ENCODE measurements at regions not wholly inside any gene's neighbourhood (a gene's known extent, or its start where the extent isn't known, plus 50 kb on each side); places are given as distances from the start of the nearest gene placed in this dataset.

GRCh38 chr3:10632741-10633140, 127.4 kb upstream of the ATP2B2 start:
- Mint-ChIP-seq H3K27ac (no peak overlapping the region), H3K9me3 (peaks cover 8% of the 10 kb centered on the region)

GRCh38 chr3:10635446-10636076, 130.2 kb upstream of the ATP2B2 start:
- Mint-ChIP-seq H3K9me3 (peaks cover 12% of the 10 kb centered on the region), H3K4me1 (no peaks in the 10 kb centered on the region), H3K36me3 (no peaks in the 10 kb centered on the region), H3K27me3 (ENCODE audit: insufficient read depth, low read depth) (peaks cover 13% of the 10 kb centered on the region), H3K27ac (no peak overlapping the region), H3K4me3 (no peak overlapping the region)
- Histone ChIP-seq H3K4me1 (no peaks in the 10 kb centered on the region), H3K4me3 (no peak overlapping the region), H3K79me2 (ENCODE audit: low read depth) (no peaks in the 10 kb centered on the region), H2AFZ (replicated peaks) (no peak overlapping the region), H3K4me2 (no peak overlapping the region), H3K27ac (no peak overlapping the region), H3K27me3 (no peaks in the 10 kb centered on the region), H3K9me3 (ENCODE audit: low read depth) (peaks cover 6% of the 10 kb centered on the region), H3K9ac (no peak overlapping the region), H3K36me3 (no peaks in the 10 kb centered on the region), H4K20me1 (ENCODE audit: low read depth) (no peaks in the 10 kb centered on the region), H3F3A (ENCODE audit: low read depth) (no peaks in the 10 kb centered on the region)
- TF ChIP-seq CTCF (IDR thresholded peaks at IDR 0.05), result no peak
- no peak for TF ChIP-seq EZH2phosphoT487 (IDR thresholded peaks at IDR 0.05)
- no peak for TF ChIP-seq EZH2 (IDR thresholded peaks at IDR 0.05)
- DNase-seq (ENCODE audit: low spot score), result no peak

More at GRCh38 chr3:10632741-10633140, 127.4 kb upstream of the ATP2B2 start:
- no peak overlapping the region for H3K4me3 Mint-ChIP-seq
- Histone ChIP-seq H3K4me1 (peaks cover 7% of the 10 kb centered on the region), H3K4me2 (no peak overlapping the region), H4K20me1 (ENCODE audit: low read depth) (no peaks in the 10 kb centered on the region), H3K27ac (no peak overlapping the region), H3K9ac (no peak overlapping the region), H3K79me2 (ENCODE audit: low read depth) (no peaks in the 10 kb centered on the region), H2AFZ (replicated peaks) (no peak overlapping the region), H3F3A (ENCODE audit: low read depth) (no peaks in the 10 kb centered on the region), H3K27me3 (no peaks in the 10 kb centered on the region), H3K36me3 (no peaks in the 10 kb centered on the region), H3K9me3 (ENCODE audit: low read depth) (no peaks in the 10 kb centered on the region), H3K4me3 (no peak overlapping the region)
- DNase-seq (ENCODE audit: low spot score), result no peak
- peaks cover 3% of the 10 kb centered on the region for H3K4me1 Mint-ChIP-seq
- peaks cover 13% of the 10 kb centered on the region for H3K27me3 Mint-ChIP-seq (ENCODE audit: insufficient read depth, low read depth)
- TF ChIP-seq EZH2phosphoT487 (IDR thresholded peaks at IDR 0.05) (no peak), CTCF (IDR thresholded peaks at IDR 0.05) (no peak), EZH2 (IDR thresholded peaks at IDR 0.05) (no peak)
- no peaks in the 10 kb centered on the region for H3K36me3 Mint-ChIP-seq

GRCh38 chr3:10637342-10637741, 132.0 kb upstream of the ATP2B2 start:
- H2AFZ ChIP-seq (replicated peaks), result no peak overlapping the region
- peaks cover 6% of the 10 kb centered on the region for H3K9me3 ChIP-seq (ENCODE audit: low read depth)
- H4K20me1 ChIP-seq (ENCODE audit: low read depth), result no peaks in the 10 kb centered on the region
- no peaks in the 10 kb centered on the region for H3K27me3 ChIP-seq
- no peak overlapping the region for H3K4me3 ChIP-seq
- peaks cover 14% of the 10 kb centered on the region for H3K9me3 Mint-ChIP-seq
- H3K9ac ChIP-seq, result no peak overlapping the region
- H3F3A ChIP-seq (ENCODE audit: low read depth), result no peaks in the 10 kb centered on the region
- H3K36me3 ChIP-seq, result no peaks in the 10 kb centered on the region
- no peak overlapping the region for H3K4me2 ChIP-seq
- TF ChIP-seq EZH2phosphoT487 (IDR thresholded peaks at IDR 0.05), result no peak
- no peak for TF ChIP-seq EZH2 (IDR thresholded peaks at IDR 0.05)
- no peak for TF ChIP-seq CTCF (IDR thresholded peaks at IDR 0.05)
- no peak overlapping the region for H3K27ac ChIP-seq
- H3K36me3 Mint-ChIP-seq, result no peaks in the 10 kb centered on the region
- no peak overlapping the region for H3K4me3 Mint-ChIP-seq
- no peaks in the 10 kb centered on the region for H3K4me1 Mint-ChIP-seq
- no peaks in the 10 kb centered on the region for H3K4me1 ChIP-seq
- DNase-seq (ENCODE audit: low spot score), result no peak
- H3K79me2 ChIP-seq (ENCODE audit: low read depth), result no peaks in the 10 kb centered on the region
- H3K27ac Mint-ChIP-seq, result no peak overlapping the region
- H3K27me3 Mint-ChIP-seq (ENCODE audit: insufficient read depth, low read depth), result peaks cover 11% of the 10 kb centered on the region
